ENCODE measurements at regions not wholly inside any gene's neighbourhood (a gene's known extent, or its start where the extent isn't known, plus 50 kb on each side); places are given as distances from the start of the nearest gene placed in this dataset.

DNA sequence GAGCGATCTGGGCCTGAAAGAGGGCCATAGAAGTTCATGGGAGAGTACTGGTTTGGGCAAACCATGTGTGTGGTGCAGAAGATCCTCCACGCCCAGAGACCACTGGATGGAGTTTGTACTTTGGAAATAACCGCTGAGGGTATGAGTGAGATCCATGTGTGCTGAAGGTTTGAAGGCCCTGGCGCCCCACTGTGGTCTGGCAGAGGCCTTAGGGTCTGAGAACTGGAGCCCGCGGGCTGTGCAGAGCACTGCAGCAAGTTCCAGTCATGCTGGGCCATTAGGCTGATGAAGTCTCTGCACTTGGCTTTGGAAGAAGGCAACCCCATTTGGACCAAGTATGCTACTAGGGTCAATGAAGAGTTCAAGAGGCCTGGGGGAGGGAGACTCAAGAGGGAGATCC is 186.4 kb downstream of the BUD13 start:
- TF ChIP-seq CTCF (IDR thresholded peaks at IDR 0.05; ENCODE audit: low read depth, low read length, missing input control) (no peak), GABPA (IDR thresholded peaks at IDR 0.05 in 1 of 2, conservative IDR thresholded peaks at IDR 0.05 in 1 of 2) (no peak), TAF1 (conservative IDR thresholded peaks at IDR 0.05) (no peak), YY1 (IDR thresholded peaks at IDR 0.05) (no peak), EGR1 (IDR thresholded peaks at IDR 0.05; ENCODE audit: low read depth in 2 of 2) (no peak)
- TF ChIP-seq, protein P1, sequence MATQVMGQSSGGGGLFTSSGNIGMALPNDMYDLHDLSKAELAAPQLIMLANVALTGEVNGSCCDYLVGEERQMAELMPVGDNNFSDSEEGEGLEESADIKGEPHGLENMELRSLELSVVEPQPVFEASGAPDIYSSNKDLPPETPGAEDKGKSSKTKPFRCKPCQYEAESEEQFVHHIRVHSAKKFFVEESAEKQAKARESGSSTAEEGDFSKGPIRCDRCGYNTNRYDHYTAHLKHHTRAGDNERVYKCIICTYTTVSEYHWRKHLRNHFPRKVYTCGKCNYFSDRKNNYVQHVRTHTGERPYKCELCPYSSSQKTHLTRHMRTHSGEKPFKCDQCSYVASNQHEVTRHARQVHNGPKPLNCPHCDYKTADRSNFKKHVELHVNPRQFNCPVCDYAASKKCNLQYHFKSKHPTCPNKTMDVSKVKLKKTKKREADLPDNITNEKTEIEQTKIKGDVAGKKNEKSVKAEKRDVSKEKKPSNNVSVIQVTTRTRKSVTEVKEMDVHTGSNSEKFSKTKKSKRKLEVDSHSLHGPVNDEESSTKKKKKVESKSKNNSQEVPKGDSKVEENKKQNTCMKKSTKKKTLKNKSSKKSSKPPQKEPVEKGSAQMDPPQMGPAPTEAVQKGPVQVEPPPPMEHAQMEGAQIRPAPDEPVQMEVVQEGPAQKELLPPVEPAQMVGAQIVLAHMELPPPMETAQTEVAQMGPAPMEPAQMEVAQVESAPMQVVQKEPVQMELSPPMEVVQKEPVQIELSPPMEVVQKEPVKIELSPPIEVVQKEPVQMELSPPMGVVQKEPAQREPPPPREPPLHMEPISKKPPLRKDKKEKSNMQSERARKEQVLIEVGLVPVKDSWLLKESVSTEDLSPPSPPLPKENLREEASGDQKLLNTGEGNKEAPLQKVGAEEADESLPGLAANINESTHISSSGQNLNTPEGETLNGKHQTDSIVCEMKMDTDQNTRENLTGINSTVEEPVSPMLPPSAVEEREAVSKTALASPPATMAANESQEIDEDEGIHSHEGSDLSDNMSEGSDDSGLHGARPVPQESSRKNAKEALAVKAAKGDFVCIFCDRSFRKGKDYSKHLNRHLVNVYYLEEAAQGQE (IDR thresholded peaks at IDR 0.05) = no peak
- TF ChIP-seq, protein P2, sequence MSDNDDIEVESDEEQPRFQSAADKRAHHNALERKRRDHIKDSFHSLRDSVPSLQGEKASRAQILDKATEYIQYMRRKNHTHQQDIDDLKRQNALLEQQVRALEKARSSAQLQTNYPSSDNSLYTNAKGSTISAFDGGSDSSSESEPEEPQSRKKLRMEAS (IDR thresholded peaks at IDR 0.05) = no peak
